H1 (cell line): ENCODE measurements at regions not wholly inside any gene's neighbourhood (a gene's known extent, or its start where the extent isn't known, plus 50 kb on each side); places are given as distances from the start of the nearest gene placed in this dataset.

Experiments
- CTCF ChIA-PET: fragments of 300-600 bp; sonication (Branson Sonifier 250); formaldehyde crosslinking; loops from one replicate; lab custom pipeline; 2021; ENCODE audit not compliant: partially characterized antibody; lab: Charles Lee
- POLR2A ChIA-PET: fragments of 300-600 bp; sonication (Branson Sonifier 250); formaldehyde crosslinking; loops from one replicate; lab custom pipeline; 2021; ENCODE audit warnings: inconsistent platforms; ENCODE audit not compliant: partially characterized antibody; lab: Charles Lee
- DNase-seq, 2 experiments: peaks; one replicate each; pipeline versions ENCODE4 v3.0.0 to v3.0.0-alpha.2; 2010 to 2022; ENCODE audit warnings: low spot score in 2 of 2, low read depth in 1 of 2, mixed read lengths in 1 of 2
- FAIRE-seq: peaks from 2 replicates; lab custom pipeline; 2011; peaks lifted over from hg19 to GRCh38; lab: Jason Lieb, UNC
- H2AFZ ChIP-seq: 2 replicates; pipeline ENCODE4 v1.8.1; 2012; ENCODE audit warnings: low read length, inconsistent platforms
- H2AK5ac ChIP-seq: 2 replicates; pipeline ENCODE4 v1.6.1; 2013; ENCODE audit warnings: low read depth, low read length
- H2BK120ac ChIP-seq: replicated peaks from 2 replicates; pipeline ENCODE3; 2013; ENCODE audit warnings: low read depth, low read length, inconsistent platforms
- H2BK12ac ChIP-seq: 2 replicates; pipeline ENCODE4 v1.6.1; 2013; ENCODE audit warnings: low read depth, low read length
- H2BK15ac ChIP-seq: 2 replicates; pipeline ENCODE4 v1.6.1; 2013; ENCODE audit warnings: low read length
- H2BK20ac ChIP-seq: 2 replicates; pipeline ENCODE4 v1.6.1; 2013; ENCODE audit warnings: low read length
- H2BK5ac ChIP-seq: 2 replicates; pipeline ENCODE4 v1.6.1; 2013; ENCODE audit warnings: low read depth, low read length
- H3K14ac ChIP-seq: 2 replicates; pipeline ENCODE4 v1.6.1; 2013; ENCODE audit warnings: inconsistent platforms; ENCODE audit not compliant: insufficient read length
- H3K18ac ChIP-seq: 2 replicates; pipeline ENCODE4 v1.6.1; 2013; ENCODE audit warnings: low read length; ENCODE audit errors: extremely low read depth
- H3K23ac ChIP-seq: 2 replicates; pipeline ENCODE4 v1.6.1; 2013; ENCODE audit warnings: inconsistent platforms; ENCODE audit not compliant: insufficient read length
- H3K23me2 ChIP-seq: 2 replicates; pipeline ENCODE4 v1.6.1; 2013; ENCODE audit warnings: low read depth, low read length
- H3K27ac ChIP-seq: 2 replicates; pipeline ENCODE4 v1.6.1; 2011; ENCODE audit warnings: low read depth, low read length, inconsistent platforms
- H3K27me3 ChIP-seq, 4 experiments: replicated peaks in 1 of 4; 1 replicate in 1 of 4; 2 replicates in 3 of 4; pipeline versions ENCODE4 v1.6.1 to v1.8.1; 2011 to 2013; ENCODE audit warnings: low read length in 3 of 4, mild to moderate bottlenecking in 3 of 4, inconsistent platforms in 2 of 4, mixed read lengths in 2 of 4, moderate library complexity in 1 of 4; ENCODE audit not compliant: control insufficient read depth in 3 of 4, insufficient read depth in 3 of 4; ENCODE audit errors: extremely low read depth in 1 of 4
- H3K36me3 ChIP-seq, 4 experiments: 2 replicates each; pipeline versions ENCODE4 v1.6.1 to v1.8.1; 2011 to 2013; ENCODE audit warnings: mild to moderate bottlenecking in 4 of 4, low read length in 3 of 4, moderate library complexity in 2 of 4, control low read depth in 1 of 4, inconsistent platforms in 1 of 4; ENCODE audit not compliant: insufficient read depth in 4 of 4, control insufficient read depth in 2 of 4
- H3K4ac ChIP-seq: replicated peaks from 2 replicates; pipeline ENCODE3; 2013; ENCODE audit warnings: low read length, low read depth, mixed read lengths, inconsistent platforms; ENCODE audit not compliant: insufficient read length
- H3K4me1 ChIP-seq, 4 experiments: replicated peaks in 1 of 4; 1 replicate in 1 of 4; 2 replicates in 3 of 4; pipeline versions ENCODE4 v1.6.1 to v1.8.1; 2011 to 2013; ENCODE audit warnings: low read length in 3 of 4, inconsistent platforms in 2 of 4, mixed read lengths in 1 of 4; ENCODE audit not compliant: insufficient read depth in 4 of 4, control insufficient read depth in 3 of 4
- H3K4me2 ChIP-seq, 2 experiments: 2 replicates each; pipeline versions ENCODE4 v1.6.1 to v1.8.1; 2011 to 2013; ENCODE audit warnings: low read depth in 2 of 2, low read length in 2 of 2, control low read depth in 1 of 2, inconsistent platforms in 1 of 2, mild to moderate bottlenecking in 1 of 2; ENCODE audit not compliant: insufficient read depth in 1 of 2
- H3K4me3 ChIP-seq, 4 experiments: fragments of 200-600, 300-600 bp in 1 of 4; sonication (generic), shearing (Covaris generic), sonication (Bioruptor Twin) in 1 of 4; 2 replicates each; pipeline versions ENCODE4 v1.5.1 to v1.8.1; 2011 to 2016; ENCODE audit warnings: low read length in 4 of 4, low read depth in 3 of 4, control low read depth in 2 of 4, inconsistent platforms in 2 of 4, mild to moderate bottlenecking in 2 of 4, mixed read lengths in 1 of 4, moderate library complexity in 1 of 4; ENCODE audit not compliant: insufficient read depth in 2 of 4; ENCODE audit errors: extremely low read depth in 1 of 4
- H3K56ac ChIP-seq: replicated peaks from 2 replicates; pipeline ENCODE3; 2013; ENCODE audit warnings: low read depth, mild to moderate bottlenecking, mixed read lengths, low read length, inconsistent platforms; ENCODE audit not compliant: insufficient read length
- H3K79me1 ChIP-seq: 2 replicates; pipeline ENCODE4 v1.6.1; 2013; ENCODE audit warnings: low read depth, low read length, control low read depth
- H3K79me2 ChIP-seq, 2 experiments: 2 replicates each; pipeline versions ENCODE4 v1.6.1 to v1.8.1; 2012 to 2013; ENCODE audit warnings: low read length in 2 of 2, mild to moderate bottlenecking in 2 of 2, inconsistent platforms in 1 of 2; ENCODE audit not compliant: insufficient read depth in 2 of 2, control insufficient read depth in 1 of 2
- H3K9ac ChIP-seq, 4 experiments: replicated peaks in 1 of 4; 1 replicate in 1 of 4; 2 replicates in 3 of 4; pipeline versions ENCODE4 v1.6.1 to v1.8.1; 2011 to 2013; ENCODE audit warnings: low read depth in 3 of 4, low read length in 3 of 4, control low read depth in 2 of 4, mild to moderate bottlenecking in 2 of 4, moderate library complexity in 2 of 4, inconsistent platforms in 1 of 4; ENCODE audit errors: extremely low read depth in 1 of 4
- H3K9me3 ChIP-seq, 2 experiments: 2 replicates each; pipeline versions ENCODE4 v1.6.1 to v1.8.1; 2012 to 2013; ENCODE audit warnings: mild to moderate bottlenecking in 2 of 2, moderate library complexity in 2 of 2, control low read depth in 1 of 2, inconsistent platforms in 1 of 2, low read depth in 1 of 2, low read length in 1 of 2, mixed read lengths in 1 of 2; ENCODE audit not compliant: insufficient read depth in 2 of 2
- H4K20me1 ChIP-seq, 2 experiments: replicated peaks in 1 of 2; 2 replicates each; pipeline versions ENCODE3 to v1.8.1; 2011 to 2013; ENCODE audit warnings: inconsistent platforms in 2 of 2, low read length in 2 of 2, mild to moderate bottlenecking in 1 of 2; ENCODE audit not compliant: insufficient read depth in 2 of 2, control insufficient read depth in 1 of 2
- H4K5ac ChIP-seq: 2 replicates; pipeline ENCODE4 v1.6.1; 2013; ENCODE audit warnings: low read length, low read depth, mixed read lengths, inconsistent platforms; ENCODE audit not compliant: insufficient read length
- H4K8ac ChIP-seq: 2 replicates; pipeline ENCODE4 v1.8.0; 2013; ENCODE audit warnings: mild to moderate bottlenecking, moderate library complexity, low read length, inconsistent platforms; ENCODE audit not compliant: insufficient read depth; ENCODE audit errors: extremely low read depth
- H4K91ac ChIP-seq: replicated peaks from 2 replicates; pipeline ENCODE3; 2013; ENCODE audit warnings: low read length, mixed read lengths, inconsistent platforms; ENCODE audit not compliant: insufficient read length
- ASH2L ChIP-seq: fragments of 200-600, 300-600 bp; sonication (generic); IDR thresholded peaks from one replicate; pipeline ENCODE4 v1.7.1; 2017; ENCODE audit warnings: low read length
- CEBPB ChIP-seq: IDR thresholded peaks from 2 replicates; pipeline ENCODE4 v1.6.1; 2012; ENCODE audit warnings: low read depth, low read length
- GTF2F1 ChIP-seq: IDR thresholded peaks from 2 replicates; pipeline ENCODE4 v1.6.1; 2012; ENCODE audit warnings: low read depth, low read length, improper control_type of control experiment, borderline replicate concordance
- HDAC2 ChIP-seq, 2 experiments: fragments of 300-600 bp in 1 of 2; sonication (generic) in 1 of 2; IDR thresholded peaks; 2 replicates each; pipeline ENCODE4 v1.6.1; 2011 to 2012; ENCODE audit warnings: low read depth in 2 of 2, low read length in 2 of 2, mild to moderate bottlenecking in 2 of 2, moderate library complexity in 2 of 2, borderline replicate concordance in 1 of 2, inconsistent platforms in 1 of 2
- NRF1 ChIP-seq: IDR thresholded peaks from 2 replicates; pipeline ENCODE4 v1.6.1; 2011; ENCODE audit warnings: mild to moderate bottlenecking, low read depth, low read length, improper control_type of control experiment
- PHF8 ChIP-seq: fragments of 200-600 bp; sonication (generic); conservative IDR thresholded peaks from 2 replicates; pipeline ENCODE4 v1.7.1; 2012; ENCODE audit warnings: low read depth, mild to moderate bottlenecking, inconsistent platforms, low read length, moderate library complexity
- SIN3A ChIP-seq, 2 experiments: IDR thresholded peaks in 1 of 2; conservative IDR thresholded peaks in 1 of 2; 2 replicates each; pipeline ENCODE4 v1.6.1; 2011 to 2012; ENCODE audit warnings: low read length in 2 of 2, improper control_type of control experiment in 1 of 2, low read depth in 1 of 2, mild to moderate bottlenecking in 1 of 2
- YY1 ChIP-seq: IDR thresholded peaks from 2 replicates; pipeline ENCODE4 v1.6.1; 2011; ENCODE audit warnings: low read depth, mild to moderate bottlenecking, low read length
- ZNF274 ChIP-seq: IDR thresholded peaks from 2 replicates; pipeline ENCODE4 v1.7.0; 2012; ENCODE audit warnings: low read length, borderline replicate concordance; ENCODE audit errors: extremely low read depth
- WGBS, 2 experiments: shearing (Covaris generic) in 1 of 2; methylation state at CpG; one replicate each; pipeline versions ENCODE4 v1.1.6 to v1.1.7; 2013 to 2015; ENCODE audit warnings: low lambda C conversion rate in 2 of 2, mixed read lengths in 2 of 2, inconsistent platforms in 1 of 2, low coverage in 1 of 2, missing lambda C conversion rate in 1 of 2; ENCODE audit not compliant: insufficient replicate concordance in 2 of 2, insufficient coverage in 1 of 2, insufficient read length in 1 of 2; ENCODE audit errors: extremely low coverage in 1 of 2, missing lambda C conversion rate in 1 of 2; 5-methylcytosine and 5-hydroxymethylcytosine counted together

DNA sequence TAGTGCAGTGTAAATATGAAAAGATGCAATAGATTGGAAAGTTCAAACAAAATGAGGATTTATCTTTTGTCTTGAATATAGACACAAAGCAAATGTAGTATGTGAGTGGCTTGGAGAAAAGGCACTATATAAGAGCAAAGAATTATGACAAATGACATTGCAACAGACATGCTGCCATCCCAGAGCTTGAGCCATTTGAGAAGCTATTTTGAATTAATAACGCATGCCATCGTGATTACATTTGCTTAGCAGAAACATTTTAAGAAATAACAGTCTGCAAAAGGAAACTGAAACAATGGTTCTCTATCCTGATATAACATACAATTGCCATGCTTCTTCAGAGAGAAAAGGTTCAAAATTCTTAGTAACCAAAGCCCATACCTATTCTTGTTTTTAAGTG, 677.1 kb downstream of the ZEB2 start:
- H3K14ac ChIP-seq = no peak overlapping the region
- no peaks in the 10 kb centered on the region for H3K4me1 ChIP-seq
- peaks cover 0 to 1% (median 0%) of the 10 kb centered on the region in 4 experiments; a peak in 1 of 7 replicates for H3K27me3 ChIP-seq
- H2BK5ac ChIP-seq = no peak overlapping the region
- no peak overlapping the region for H2BK20ac ChIP-seq
- no peaks in the 10 kb centered on the region for H3K23me2 ChIP-seq
- no peak overlapping the region for H4K91ac ChIP-seq
- no peak overlapping the region for H3K9ac ChIP-seq
- H3K4me3 ChIP-seq = no peak overlapping the region
- no peaks in the 10 kb centered on the region for H3K79me1 ChIP-seq
- no peak overlapping the region for H3K56ac ChIP-seq
- DNase-seq = no peak
- H2AK5ac ChIP-seq = no peak overlapping the region
- H3K4me2 ChIP-seq = no peak overlapping the region
- 85% methylated on average over 2 of the region's 2 CpGs; no CpG with 5 or more reads in 1 of the 2 experiments for WGBS, 2 experiments
- POLR2A ChIA-PET = no interaction called here
- no peak overlapping the region for H2BK15ac ChIP-seq
- H3K79me2 ChIP-seq = no peaks in the 10 kb centered on the region
- peaks cover 0 to 1% of the 10 kb centered on the region in 2 experiments for H4K20me1 ChIP-seq
- H3K27ac ChIP-seq = no peak overlapping the region
- no peak overlapping the region for H2BK120ac ChIP-seq
- H3K23ac ChIP-seq = no peak overlapping the region
- no peak overlapping the region for H4K8ac ChIP-seq
- no peaks in the 10 kb centered on the region for H3K9me3 ChIP-seq
- no peak overlapping the region for H4K5ac ChIP-seq
- no peak overlapping the region for H3K18ac ChIP-seq
- FAIRE-seq = no peak
- no peak overlapping the region for H2AFZ ChIP-seq
- H3K4ac ChIP-seq = no peak overlapping the region
- no peak overlapping the region for H2BK12ac ChIP-seq
- CTCF ChIA-PET = interaction anchor here (1.5 kb wide), 1 partner anchor 232 kb away, joined by 4 read pairs; no protein-coding TSS in a partner anchor
- H3K36me3 ChIP-seq = no peaks in the 10 kb centered on the region
- no peak for TF ChIP-seq SIN3A (conservative IDR thresholded peaks at IDR 0.05 in 1 of 2, IDR thresholded peaks at IDR 0.05 in 1 of 2; ENCODE audit: low read depth in 1 of 2, low read length in 2 of 2)
- no peak for TF ChIP-seq ASH2L
- TF ChIP-seq PHF8 = no peak
- TF ChIP-seq CEBPB = no peak
- TF ChIP-seq GTF2F1 = no peak
- no peak for TF ChIP-seq YY1
- no peak for TF ChIP-seq ZNF274
- TF ChIP-seq NRF1 = no peak
- no peak for TF ChIP-seq HDAC2 (IDR thresholded peaks at IDR 0.05; ENCODE audit: borderline replicate concordance in 1 of 2, low read depth in 2 of 2, low read length in 2 of 2)
